ENCODE measurements at regions not wholly inside any gene's neighbourhood (a gene's known extent, or its start where the extent isn't known, plus 50 kb on each side); places are given as distances from the start of the nearest gene placed in this dataset.

DNA sequence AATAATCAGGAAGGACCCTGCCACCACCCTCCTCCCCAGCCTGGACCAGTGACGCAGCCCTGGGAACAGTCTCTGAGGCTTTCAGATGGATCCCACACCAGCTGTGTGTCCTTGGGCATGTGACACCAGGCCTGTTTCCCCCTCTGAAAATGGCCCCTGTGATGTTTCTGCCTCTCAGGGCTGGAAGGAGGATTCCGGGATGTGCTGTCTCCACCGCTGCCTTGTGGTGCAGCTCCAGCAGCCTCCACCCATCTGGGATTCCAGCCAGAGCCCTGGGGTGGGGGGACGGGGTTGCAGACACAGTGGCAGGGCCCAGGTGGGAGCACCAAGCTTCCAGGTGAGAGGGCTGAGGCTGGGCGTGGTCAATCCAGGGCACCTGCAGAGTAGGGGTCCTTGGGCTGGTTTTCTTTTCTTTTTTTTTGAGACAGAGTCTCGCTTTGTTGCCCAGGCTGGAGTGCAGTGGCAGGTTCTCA, 179.7 kb upstream of the IER5L start:
- 88% methylated on average over 6 of the region's 6 CpGs for WGBS (ENCODE audit: insufficient coverage)
- Mint-ChIP-seq H3K36me3 (no peaks in the 10 kb centered on the region), H3K4me3 (no peak overlapping the region), H3K27ac (no peak overlapping the region), H3K9me3 (no peaks in the 10 kb centered on the region), H3K27me3 (ENCODE audit: low read depth in 2 of 2) (peaks cover 0 to 8% of the 10 kb centered on the region in 2 donors), H3K4me1 (no peaks in the 10 kb centered on the region)
- H3K9me3 ChIP-seq (ENCODE audit: control insufficient read depth, insufficient read depth, low read length) = peaks cover 7% of the 10 kb centered on the region
- TF ChIP-seq, protein P1, sequence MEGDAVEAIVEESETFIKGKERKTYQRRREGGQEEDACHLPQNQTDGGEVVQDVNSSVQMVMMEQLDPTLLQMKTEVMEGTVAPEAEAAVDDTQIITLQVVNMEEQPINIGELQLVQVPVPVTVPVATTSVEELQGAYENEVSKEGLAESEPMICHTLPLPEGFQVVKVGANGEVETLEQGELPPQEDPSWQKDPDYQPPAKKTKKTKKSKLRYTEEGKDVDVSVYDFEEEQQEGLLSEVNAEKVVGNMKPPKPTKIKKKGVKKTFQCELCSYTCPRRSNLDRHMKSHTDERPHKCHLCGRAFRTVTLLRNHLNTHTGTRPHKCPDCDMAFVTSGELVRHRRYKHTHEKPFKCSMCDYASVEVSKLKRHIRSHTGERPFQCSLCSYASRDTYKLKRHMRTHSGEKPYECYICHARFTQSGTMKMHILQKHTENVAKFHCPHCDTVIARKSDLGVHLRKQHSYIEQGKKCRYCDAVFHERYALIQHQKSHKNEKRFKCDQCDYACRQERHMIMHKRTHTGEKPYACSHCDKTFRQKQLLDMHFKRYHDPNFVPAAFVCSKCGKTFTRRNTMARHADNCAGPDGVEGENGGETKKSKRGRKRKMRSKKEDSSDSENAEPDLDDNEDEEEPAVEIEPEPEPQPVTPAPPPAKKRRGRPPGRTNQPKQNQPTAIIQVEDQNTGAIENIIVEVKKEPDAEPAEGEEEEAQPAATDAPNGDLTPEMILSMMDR (IDR thresholded peaks at IDR 0.05) = no peak
- H3K27ac ChIP-seq (ENCODE audit: low read length) = no peak overlapping the region
- intact Hi-C loops (cut with micrococcal nuclease) = no loop called here
- H3K4me1 ChIP-seq (ENCODE audit: control insufficient read depth, insufficient read depth, low read length) = no peaks in the 10 kb centered on the region
- DNase-seq = no peak
- peaks cover 3% of the 10 kb centered on the region for H3K27me3 ChIP-seq (ENCODE audit: control insufficient read depth, insufficient read depth, low read length)
- H3K4me3 ChIP-seq (ENCODE audit: low read length) = no peak overlapping the region
- no peaks in the 10 kb centered on the region for H3K36me3 ChIP-seq (ENCODE audit: control insufficient read depth, insufficient read depth, low read length)
- ATAC-seq = no peak

DNA sequence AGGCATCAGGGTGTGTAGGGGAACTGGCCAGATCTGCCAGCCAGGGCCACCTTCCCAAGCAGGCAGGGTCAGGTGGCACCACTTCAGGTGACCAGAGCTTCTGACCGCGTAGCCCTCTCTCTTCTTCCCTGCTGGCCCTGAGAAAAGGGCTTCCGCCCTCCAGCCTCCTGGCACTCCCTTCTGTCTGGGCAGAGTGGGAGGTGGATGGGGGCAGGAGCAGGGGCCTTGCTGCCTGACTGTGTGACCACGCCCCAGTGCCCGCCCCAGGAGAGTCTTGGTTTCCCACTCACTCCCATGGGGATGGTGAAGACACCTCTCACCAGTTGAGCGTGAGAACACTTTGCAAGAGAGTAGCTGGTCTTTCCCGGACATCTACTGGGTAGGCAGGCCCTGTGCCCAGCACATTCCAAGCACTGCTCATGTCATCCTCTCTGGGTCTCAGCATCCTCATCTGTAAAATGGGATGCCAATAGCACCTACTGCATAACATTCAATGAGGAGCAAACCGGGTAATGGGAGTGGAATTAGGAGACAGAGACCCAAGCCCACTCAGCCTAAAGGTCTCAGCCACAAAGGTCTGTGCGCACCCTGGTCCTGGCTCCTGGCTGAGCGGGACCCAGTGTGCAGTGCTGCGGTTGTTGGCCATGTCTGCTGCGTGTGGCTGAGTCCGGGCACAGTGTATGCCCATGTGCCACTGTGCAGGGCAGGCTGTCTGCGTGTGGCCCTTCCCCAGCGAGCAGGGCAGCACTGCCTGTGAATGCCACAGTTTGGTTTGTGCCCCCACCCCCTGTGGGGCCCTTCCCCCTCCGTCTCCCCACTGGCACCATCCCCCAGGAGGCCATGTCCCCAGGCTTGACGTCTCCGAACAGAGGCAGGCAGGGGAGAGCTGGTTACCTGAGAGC, 179.1 kb upstream of the IER5L start:
- no peak for DNase-seq
- WGBS (ENCODE audit: insufficient coverage) = 86% methylated on average over 17 of the region's 18 CpGs
- Mint-ChIP-seq H3K4me3 (no peak overlapping the region), H3K9me3 (no peaks in the 10 kb centered on the region), H3K27ac (no peak overlapping the region), H3K27me3 (ENCODE audit: low read depth in 2 of 2) (peaks cover 0 to 9% of the 10 kb centered on the region in 2 donors), H3K36me3 (no peaks in the 10 kb centered on the region), H3K4me1 (no peaks in the 10 kb centered on the region)
- no peaks in the 10 kb centered on the region for H3K36me3 ChIP-seq (ENCODE audit: control insufficient read depth, insufficient read depth, low read length)
- peaks cover 8% of the 10 kb centered on the region for H3K27me3 ChIP-seq (ENCODE audit: control insufficient read depth, insufficient read depth, low read length)
- ATAC-seq = no peak
- TF ChIP-seq, protein P1 (IDR thresholded peaks at IDR 0.05) = no peak
- H3K4me1 ChIP-seq (ENCODE audit: control insufficient read depth, insufficient read depth, low read length) = peaks cover 4% of the 10 kb centered on the region
- H3K9me3 ChIP-seq (ENCODE audit: control insufficient read depth, insufficient read depth, low read length) = peaks cover 7% of the 10 kb centered on the region
- no peak overlapping the region for H3K27ac ChIP-seq (ENCODE audit: low read length)
- no peak overlapping the region for H3K4me3 ChIP-seq (ENCODE audit: low read length)
- intact Hi-C loops (cut with micrococcal nuclease) = no loop called here

DNA sequence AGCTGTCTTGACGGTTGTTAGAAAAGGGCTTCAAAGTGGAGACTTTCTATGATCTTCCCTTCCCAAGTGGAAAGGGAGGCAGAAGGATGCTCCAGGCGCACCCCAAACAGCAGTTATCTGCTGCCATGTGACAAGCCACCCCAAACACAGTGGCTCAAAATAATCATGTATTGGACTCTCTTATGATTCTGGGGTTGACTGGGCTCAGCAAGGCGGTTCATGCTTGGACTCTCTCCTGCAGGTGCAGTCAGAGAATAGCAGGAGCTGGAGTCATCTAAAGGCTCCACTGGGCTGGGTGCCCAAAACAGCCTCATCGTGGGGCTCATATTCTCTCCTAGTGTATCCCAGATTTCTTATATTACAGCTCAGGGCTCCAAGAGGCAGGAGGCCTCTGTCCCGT, 177.6 kb upstream of the IER5L start:
- Histone ChIP-seq H3K27ac (ENCODE audit: low read length) (no peak overlapping the region), H3K4me1 (ENCODE audit: control insufficient read depth, insufficient read depth, low read length) (peaks cover 11% of the 10 kb centered on the region), H3K9me3 (ENCODE audit: control insufficient read depth, insufficient read depth, low read length) (peaks cover 7% of the 10 kb centered on the region), H3K36me3 (ENCODE audit: control insufficient read depth, insufficient read depth, low read length) (no peaks in the 10 kb centered on the region), H3K4me3 (ENCODE audit: low read length) (no peak overlapping the region), H3K27me3 (ENCODE audit: control insufficient read depth, insufficient read depth, low read length) (peaks cover 12% of the 10 kb centered on the region)
- Mint-ChIP-seq H3K27ac (no peak overlapping the region), H3K36me3 (no peaks in the 10 kb centered on the region), H3K9me3 (no peaks in the 10 kb centered on the region), H3K4me1 (peaks cover 0 to 7% of the 10 kb centered on the region in 2 donors), H3K27me3 (ENCODE audit: low read depth in 2 of 2) (peaks cover 0 to 12% of the 10 kb centered on the region in 2 donors), H3K4me3 (no peak overlapping the region)
- intact Hi-C loops (cut with micrococcal nuclease) = no loop called here
- ATAC-seq (no peak), DNase-seq (no peak)
- 95% methylated on average over 5 of the region's 5 CpGs for WGBS (ENCODE audit: insufficient coverage)
- TF ChIP-seq, protein P1 (IDR thresholded peaks at IDR 0.05) = no peak

Data from natural killer cell (primary cell).